ENCODE measurements at regions not wholly inside any gene's neighbourhood (a gene's known extent, or its start where the extent isn't known, plus 50 kb on each side); places are given as distances from the start of the nearest gene placed in this dataset.
"Not testable (repeated sequence)": the region's sequence is repeated elsewhere in the genome, so short reads cannot be mapped to it uniquely, and the experiment has no call there.

GRCh38 chr17:13212860-13213259 is 195.0 kb upstream of the ELAC2 start:
- no peak for DNase-seq (ENCODE audit: low read depth)

- peak; percentile 3 for DNase-seq (ENCODE audit: low read depth)
Measured at GRCh38 chr17:13209081-13209480, 191.3 kb upstream of the ELAC2 start.

GRCh38 chr17:13204607-13205237 is 186.9 kb upstream of the ELAC2 start:
- DNase-seq (ENCODE audit: low read depth), result peak; percentile 1

GRCh38 chr17:13202835-13203234 is 185.0 kb upstream of the ELAC2 start:
- DNase-seq (ENCODE audit: low read depth), result no peak

GRCh38 chr17:13200671-13201070 is 182.8 kb upstream of the ELAC2 start:
- peak; percentile 2 for DNase-seq (ENCODE audit: low read depth)

- no peak for DNase-seq (ENCODE audit: low read depth)
Measured at GRCh38 chr17:13199425-13199824, 181.6 kb upstream of the ELAC2 start.

GRCh38 chr17:13197586-13197985 is 179.8 kb upstream of the ELAC2 start:
- no peak for DNase-seq (ENCODE audit: low read depth)

- DNase-seq (ENCODE audit: low read depth), result no peak
Measured at GRCh38 chr17:13194887-13195286, 177.1 kb upstream of the ELAC2 start.

- no peak for DNase-seq (ENCODE audit: low read depth)
Measured at GRCh38 chr17:13182854-13183253, 165.0 kb upstream of the ELAC2 start.

GRCh38 chr17:13182450-13182849 is 164.6 kb upstream of the ELAC2 start:
- DNase-seq (ENCODE audit: low read depth), result no peak

GRCh38 chr17:13181683-13182082 is 163.9 kb upstream of the ELAC2 start:
- DNase-seq (ENCODE audit: low read depth), result no peak

- DNase-seq (ENCODE audit: low read depth), result no peak
Measured at GRCh38 chr17:13176436-13176835, 158.6 kb upstream of the ELAC2 start.

- DNase-seq (ENCODE audit: low read depth), result no peak
Measured at GRCh38 chr17:13171790-13172189, 154.0 kb upstream of the ELAC2 start.

- DNase-seq (ENCODE audit: low read depth), result no peak
Measured at GRCh38 chr17:13162361-13162760, 144.5 kb upstream of the ELAC2 start.

- no peak for DNase-seq (ENCODE audit: low read depth)
Measured at GRCh38 chr17:13160790-13161189, 143.0 kb upstream of the ELAC2 start.

GRCh38 chr17:13160296-13160695 is 142.5 kb upstream of the ELAC2 start:
- peak; percentile 39 for DNase-seq (ENCODE audit: low read depth)

- DNase-seq (ENCODE audit: low read depth), result peak; percentile 7
Measured at GRCh38 chr17:13158494-13159240, 140.8 kb upstream of the ELAC2 start.

- peak; percentile 22 for DNase-seq (ENCODE audit: low read depth)
Measured at GRCh38 chr17:13157656-13158055, 139.8 kb upstream of the ELAC2 start.

GRCh38 chr17:13154930-13155329 is 137.1 kb upstream of the ELAC2 start:
- no peak for DNase-seq (ENCODE audit: low read depth)

GRCh38 chr17:13154398-13154797 is 136.6 kb upstream of the ELAC2 start:
- DNase-seq (ENCODE audit: low read depth), result peak; percentile 19

GRCh38 chr17:13153036-13153435 is 135.2 kb upstream of the ELAC2 start:
- peak; percentile 41 for DNase-seq (ENCODE audit: low read depth)

GRCh38 chr17:13152501-13152900 is 134.7 kb upstream of the ELAC2 start:
- peak; percentile 11 for DNase-seq (ENCODE audit: low read depth)

GRCh38 chr17:13150738-13151137 is 132.9 kb upstream of the ELAC2 start:
- DNase-seq (ENCODE audit: low read depth), result not testable (repeated sequence)

- DNase-seq (ENCODE audit: low read depth), result no peak
Measured at GRCh38 chr17:13143001-13143400, 125.2 kb upstream of the ELAC2 start.

Measured in EH (cell line).